SK-N-MC (cell line): ENCODE measurements at regions not wholly inside any gene's neighbourhood (a gene's known extent, or its start where the extent isn't known, plus 50 kb on each side); places are given as distances from the start of the nearest gene placed in this dataset.

Source experiments
- EZH2 ChIP-seq: fragments of 200-600 bp; sonication (generic); IDR thresholded peaks from one replicate; pipeline ENCODE4 v1.6.1; 2017; ENCODE audit warnings: antibody characterized with exemption
- POLR2AphosphoS5 ChIP-seq: IDR thresholded peaks from 2 replicates; pipeline ENCODE4 v1.6.1; 2012; ENCODE audit warnings: mild to moderate bottlenecking, low read depth, low read length, borderline replicate concordance

DNA sequence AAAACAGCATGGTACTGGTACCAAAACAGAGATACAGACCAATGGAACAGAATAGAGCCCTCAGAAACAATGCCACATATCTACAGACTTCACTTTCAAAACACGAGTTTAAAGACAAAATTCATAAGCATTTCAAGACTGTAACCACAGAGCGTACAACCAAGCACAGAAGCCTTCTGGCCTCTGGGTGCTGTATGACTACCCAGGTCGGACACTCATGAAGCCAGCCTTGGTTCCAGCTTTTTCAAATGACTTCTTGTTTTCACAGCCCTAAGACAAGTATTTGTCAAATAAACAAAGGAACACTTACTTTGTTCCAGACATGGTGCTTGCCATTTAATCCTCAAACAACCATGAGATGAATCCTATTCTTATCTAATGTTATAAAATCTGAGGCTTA is 536.1 kb upstream of the NR3C2 start:
- TF ChIP-seq POLR2AphosphoS5 = no peak
- TF ChIP-seq EZH2 = no peak
